ENCODE measurements at regions not wholly inside any gene's neighbourhood (a gene's known extent, or its start where the extent isn't known, plus 50 kb on each side); places are given as distances from the start of the nearest gene placed in this dataset.
"Not testable (repeated sequence)": the region's sequence is repeated elsewhere in the genome, so short reads cannot be mapped to it uniquely, and the experiment has no call there.

- DNase-seq (ENCODE audit: extremely low spot score) = no peak
- POLR2A ChIA-PET = no interaction called here
- no peak for TF ChIP-seq CTCF (IDR thresholded peaks at IDR 0.05; ENCODE audit: control extremely low read depth, extremely low read depth, low read depth, missing control alignments)
- CTCF ChIA-PET = no interaction called here
Observed at GRCh38 chrX:122219735-122220134, 964.3 kb upstream of the GRIA3 start.

GRCh38 chrX:122220644-122221373, 963.3 kb upstream of the GRIA3 start:
- ChIA-PET CTCF (no interaction called here), POLR2A (no interaction called here)
- TF ChIP-seq CTCF (IDR thresholded peaks at IDR 0.05; ENCODE audit: control extremely low read depth, extremely low read depth, low read depth, missing control alignments) = no peak
- DNase-seq (ENCODE audit: extremely low spot score) = no peak

GRCh38 chrX:122221810-122222209, 962.3 kb upstream of the GRIA3 start:
- POLR2A ChIA-PET; CTCF ChIA-PET; DNase-seq (ENCODE audit: extremely low spot score): not testable (repeated sequence)

- DNase-seq (ENCODE audit: extremely low spot score); POLR2A ChIA-PET; CTCF ChIA-PET: not testable (repeated sequence)
Observed at GRCh38 chrX:122224137-122224536, 959.9 kb upstream of the GRIA3 start.

- no peak for DNase-seq (ENCODE audit: extremely low spot score)
- ChIA-PET POLR2A (no interaction called here), CTCF (no interaction called here)
- TF ChIP-seq CTCF (IDR thresholded peaks at IDR 0.05; ENCODE audit: control extremely low read depth, extremely low read depth, low read depth, missing control alignments) = no peak
Observed at GRCh38 chrX:122238801-122239200, 945.3 kb upstream of the GRIA3 start.

- TF ChIP-seq CTCF (IDR thresholded peaks at IDR 0.05; ENCODE audit: control extremely low read depth, extremely low read depth, low read depth, missing control alignments) = no peak
- ChIA-PET POLR2A (no interaction called here), CTCF (no interaction called here)
- DNase-seq (ENCODE audit: extremely low spot score) = no peak
Observed at GRCh38 chrX:122241959-122242358, 942.1 kb upstream of the GRIA3 start.

- TF ChIP-seq CTCF (IDR thresholded peaks at IDR 0.05; ENCODE audit: control extremely low read depth, extremely low read depth, low read depth, missing control alignments) = no peak
- no peak for DNase-seq (ENCODE audit: extremely low spot score)
- CTCF ChIA-PET = no interaction called here
- POLR2A ChIA-PET = no interaction called here
Observed at GRCh38 chrX:122244080-122244479, 940.0 kb upstream of the GRIA3 start.

GRCh38 chrX:122245175-122245574, 938.9 kb upstream of the GRIA3 start:
- no peak for DNase-seq (ENCODE audit: extremely low spot score)
- CTCF ChIA-PET = no interaction called here
- TF ChIP-seq CTCF (IDR thresholded peaks at IDR 0.05; ENCODE audit: control extremely low read depth, extremely low read depth, low read depth, missing control alignments) = no peak
- POLR2A ChIA-PET = no interaction called here
